Esophagus muscularis mucosa (tissue), 4 donors: ENCODE measurements at regions not wholly inside any gene's neighbourhood (a gene's known extent, or its start where the extent isn't known, plus 50 kb on each side); places are given as distances from the start of the nearest gene placed in this dataset.

Experiments
- DNase-seq: peaks from one replicate; pipeline ENCODE4 v3.0.0-alpha.2; 2017; ENCODE audit errors: extremely low spot score
- H3K27ac ChIP-seq, 4 donors: fragments of 200-600 bp; sonication (generic); replicated peaks in 1 of 4; 1 replicate in 3 of 4; 2 replicates in 1 of 4; pipeline ENCODE4 v1.5.1; 2016 to 2019; ENCODE audit warnings: mild to moderate bottlenecking in 1 of 4
- H3K27me3 ChIP-seq, 4 donors: fragments of 200-600 bp; sonication (generic); one replicate each; pipeline versions ENCODE4 v1.5.1 to v1.6.0; 2016 to 2019
- H3K36me3 ChIP-seq, 4 donors: fragments of 200-600 bp; sonication (generic); one replicate each; pipeline ENCODE4 v1.5.1; 2016 to 2019
- H3K4me1 ChIP-seq, 4 donors: fragments of 200-600 bp; sonication (generic); one replicate each; pipeline ENCODE4 v1.5.1; 2016 to 2019
- H3K4me3 ChIP-seq, 4 donors: fragments of 200-600 bp; sonication (generic); 1 replicate in 2 of 4; 2 replicates in 2 of 4; pipeline ENCODE4 v1.5.1; 2016 to 2019; ENCODE audit warnings: mild to moderate bottlenecking in 4 of 4, moderate library complexity in 1 of 4
- H3K9me3 ChIP-seq, 4 donors: fragments of 200-600 bp; sonication (generic); 1 replicate in 3 of 4; 2 replicates in 1 of 4; pipeline ENCODE4 v1.5.1; 2016 to 2019
- CTCF ChIP-seq, 3 experiments: fragments of 200-600 bp in 2 of 3; fragments of 450-650 bp in 1 of 3; sonication (generic) in 2 of 3; IDR thresholded peaks; one replicate each; pipeline ENCODE4 v1.5.1; 2017 to 2019; ENCODE audit warnings: antibody characterized with exemption in 3 of 3, mild to moderate bottlenecking in 2 of 3, moderate library complexity in 1 of 3
- EP300 ChIP-seq: sonication (generic); formaldehyde crosslinking; IDR thresholded peaks from one replicate; pipeline ENCODE4 v1.6.1; 2017; ENCODE audit warnings: antibody characterized with exemption
- POLR2A ChIP-seq: fragments of 450-650 bp; IDR thresholded peaks from one replicate; pipeline ENCODE4 v1.6.1; 2017; ENCODE audit warnings: antibody characterized with exemption, moderate library complexity, mild to moderate bottlenecking, low read depth
- POLR2AphosphoS5 ChIP-seq, 2 donors: sonication (generic); formaldehyde crosslinking; IDR thresholded peaks; one replicate each; pipeline ENCODE4 v1.6.1; 2017; ENCODE audit warnings: antibody characterized with exemption in 2 of 2
- WGBS: methylation state at CpG from one replicate; pipeline ENCODE4 v1.1.5; 2018; 5-methylcytosine and 5-hydroxymethylcytosine counted together
- intact Hi-C: fragments of 100-400 bp; cut with DNase I; formaldehyde crosslinking; loops from one replicate; pipeline ENCODE4 v1.15.1; 2023

GRCh38 chr6:62615366-62616015, 329.5 kb upstream of the KHDRBS2 start:
- no peak for DNase-seq
- Histone ChIP-seq H3K4me1 (no peaks in the 10 kb centered on the region), H3K4me3 (no peak overlapping the region), H3K36me3 (no peaks in the 10 kb centered on the region), H3K27ac (no peak overlapping the region), H3K27me3 (no peaks in the 10 kb centered on the region), H3K9me3 (no peaks in the 10 kb centered on the region)
- WGBS: 64% methylated on average over 4 of the region's 4 CpGs
- intact Hi-C loops: no loop called here
- TF ChIP-seq CTCF (IDR thresholded peaks at IDR 0.05) (no peak), POLR2A (no peak), POLR2AphosphoS5 (IDR thresholded peaks at IDR 0.05) (no peak), EP300 (no peak)

GRCh38 chr6:62614442-62614841, 328.4 kb upstream of the KHDRBS2 start:
- Histone ChIP-seq H3K4me1 (no peaks in the 10 kb centered on the region), H3K9me3 (no peaks in the 10 kb centered on the region), H3K36me3 (no peaks in the 10 kb centered on the region), H3K27me3 (no peaks in the 10 kb centered on the region), H3K4me3 (no peak overlapping the region), H3K27ac (no peak overlapping the region)
- intact Hi-C loops: no loop called here
- TF ChIP-seq CTCF (IDR thresholded peaks at IDR 0.05) (no peak), EP300 (no peak), POLR2AphosphoS5 (IDR thresholded peaks at IDR 0.05) (no peak), POLR2A (no peak)
- DNase-seq: no peak

- intact Hi-C loops: no loop called here
These were observed 327.9 kb upstream of the KHDRBS2 start for GRCh38 chr6:62613928-62614327.

GRCh38 chr6:62612471-62612870, 326.4 kb upstream of the KHDRBS2 start:
- no peak overlapping the region for H3K27ac ChIP-seq
- TF ChIP-seq CTCF (IDR thresholded peaks at IDR 0.05): no peak
- no peak for TF ChIP-seq EP300
- no peak for TF ChIP-seq POLR2AphosphoS5 (IDR thresholded peaks at IDR 0.05)
- no peak for TF ChIP-seq POLR2A
- WGBS: 41% methylated on average over 3 of the region's 3 CpGs
- no peak for DNase-seq
- H3K4me1 ChIP-seq: no peaks in the 10 kb centered on the region
- H3K4me3 ChIP-seq: no peak overlapping the region
- intact Hi-C loops: no loop called here
- H3K9me3 ChIP-seq: no peaks in the 10 kb centered on the region
- no peaks in the 10 kb centered on the region for H3K36me3 ChIP-seq
- H3K27me3 ChIP-seq: no peaks in the 10 kb centered on the region

More at GRCh38 chr6:62613928-62614327, 327.9 kb upstream of the KHDRBS2 start:
- Histone ChIP-seq H3K4me3 (no peak overlapping the region), H3K9me3 (no peaks in the 10 kb centered on the region), H3K4me1 (no peaks in the 10 kb centered on the region), H3K27ac (no peak overlapping the region), H3K27me3 (no peaks in the 10 kb centered on the region), H3K36me3 (no peaks in the 10 kb centered on the region)
- TF ChIP-seq POLR2AphosphoS5 (IDR thresholded peaks at IDR 0.05) (no peak), EP300 (no peak), POLR2A (no peak), CTCF (IDR thresholded peaks at IDR 0.05) (no peak)
- DNase-seq: no peak
- WGBS: 75% methylated on average over 2 of the region's 3 CpGs

- DNase-seq: no peak
- Histone ChIP-seq H3K27ac (no peak overlapping the region), H3K36me3 (no peaks in the 10 kb centered on the region), H3K4me1 (no peaks in the 10 kb centered on the region), H3K27me3 (no peaks in the 10 kb centered on the region), H3K9me3 (no peaks in the 10 kb centered on the region), H3K4me3 (no peak overlapping the region)
- TF ChIP-seq EP300 (no peak), CTCF (IDR thresholded peaks at IDR 0.05) (no peak), POLR2AphosphoS5 (IDR thresholded peaks at IDR 0.05) (no peak), POLR2A (no peak)
- intact Hi-C loops: no loop called here
- WGBS: 83% methylated on average over 1 of the region's 1 CpG
These were observed 284.3 kb upstream of the KHDRBS2 start for GRCh38 chr6:62570372-62570771.
